GM12864 (cell line): ENCODE measurements at regions not wholly inside any gene's neighbourhood (a gene's known extent, or its start where the extent isn't known, plus 50 kb on each side); places are given as distances from the start of the nearest gene placed in this dataset.
"Not testable (repeated sequence)": the region's sequence is repeated elsewhere in the genome, so short reads cannot be mapped to it uniquely, and the experiment has no call there.

Source experiments
- DNase-seq: peaks from one replicate; pipeline ENCODE4 v3.0.0-alpha.2; 2011; ENCODE audit warnings: low read depth
- H3K4me3 ChIP-seq: 2 replicates; pipeline ENCODE4 v1.5.1; 2011; ENCODE audit warnings: mild to moderate bottlenecking, low read depth, low read length, control low read depth
- TF ChIP-seq, protein P1 (sequence below): IDR thresholded peaks from 2 replicates; pipeline ENCODE4 v1.5.1; 2011; ENCODE audit warnings: low read depth, mild to moderate bottlenecking, moderate library complexity, low read length, control low read depth, inconsistent platforms; ENCODE audit errors: missing control alignments

DNA sequence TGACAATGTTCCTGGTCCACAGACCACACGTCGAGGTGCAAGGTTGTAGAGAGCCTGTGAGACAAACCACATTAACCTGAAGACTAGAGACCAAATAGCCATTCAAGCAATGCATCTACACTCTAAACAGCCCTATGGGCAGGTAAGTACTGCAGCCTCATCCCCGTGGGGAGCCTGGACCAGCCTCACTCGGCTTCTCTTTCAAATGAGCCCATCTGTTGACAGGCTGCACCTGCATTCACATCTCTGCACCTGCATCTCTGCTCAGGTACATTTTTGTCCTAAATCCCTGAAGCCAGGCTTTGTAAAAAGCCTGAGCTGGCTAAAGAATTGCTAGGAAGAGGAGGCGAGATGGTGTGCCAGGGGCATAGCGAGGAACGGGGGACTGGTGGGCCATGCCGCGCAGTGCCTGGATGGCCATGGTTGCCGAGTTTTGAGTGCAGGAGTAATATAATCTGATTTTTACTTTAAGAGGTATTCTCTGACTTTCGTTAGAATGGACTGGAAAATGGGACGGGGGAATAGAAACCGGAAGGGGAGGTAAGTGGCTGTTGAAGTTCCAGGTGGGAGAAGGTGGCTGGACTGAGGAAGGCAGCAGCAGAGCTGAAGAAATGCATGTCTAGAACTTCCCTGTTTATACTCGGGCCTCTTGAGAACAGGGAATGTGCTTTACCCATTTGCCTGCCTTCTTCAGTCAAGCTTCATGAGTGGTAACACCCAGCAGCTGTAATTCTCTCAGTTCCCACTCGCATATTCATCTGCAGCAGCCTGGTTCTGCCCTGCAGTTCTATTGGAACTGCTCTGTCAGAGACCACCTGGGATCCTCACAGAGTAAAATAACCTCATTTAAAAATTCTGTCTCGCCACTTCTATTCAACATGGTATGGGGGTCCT, 226.4 kb downstream of the OPA1 start:
- no peak overlapping the region for H3K4me3 ChIP-seq
- DNase-seq: no peak
- TF ChIP-seq, protein P1, sequence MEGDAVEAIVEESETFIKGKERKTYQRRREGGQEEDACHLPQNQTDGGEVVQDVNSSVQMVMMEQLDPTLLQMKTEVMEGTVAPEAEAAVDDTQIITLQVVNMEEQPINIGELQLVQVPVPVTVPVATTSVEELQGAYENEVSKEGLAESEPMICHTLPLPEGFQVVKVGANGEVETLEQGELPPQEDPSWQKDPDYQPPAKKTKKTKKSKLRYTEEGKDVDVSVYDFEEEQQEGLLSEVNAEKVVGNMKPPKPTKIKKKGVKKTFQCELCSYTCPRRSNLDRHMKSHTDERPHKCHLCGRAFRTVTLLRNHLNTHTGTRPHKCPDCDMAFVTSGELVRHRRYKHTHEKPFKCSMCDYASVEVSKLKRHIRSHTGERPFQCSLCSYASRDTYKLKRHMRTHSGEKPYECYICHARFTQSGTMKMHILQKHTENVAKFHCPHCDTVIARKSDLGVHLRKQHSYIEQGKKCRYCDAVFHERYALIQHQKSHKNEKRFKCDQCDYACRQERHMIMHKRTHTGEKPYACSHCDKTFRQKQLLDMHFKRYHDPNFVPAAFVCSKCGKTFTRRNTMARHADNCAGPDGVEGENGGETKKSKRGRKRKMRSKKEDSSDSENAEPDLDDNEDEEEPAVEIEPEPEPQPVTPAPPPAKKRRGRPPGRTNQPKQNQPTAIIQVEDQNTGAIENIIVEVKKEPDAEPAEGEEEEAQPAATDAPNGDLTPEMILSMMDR: no peak

DNA sequence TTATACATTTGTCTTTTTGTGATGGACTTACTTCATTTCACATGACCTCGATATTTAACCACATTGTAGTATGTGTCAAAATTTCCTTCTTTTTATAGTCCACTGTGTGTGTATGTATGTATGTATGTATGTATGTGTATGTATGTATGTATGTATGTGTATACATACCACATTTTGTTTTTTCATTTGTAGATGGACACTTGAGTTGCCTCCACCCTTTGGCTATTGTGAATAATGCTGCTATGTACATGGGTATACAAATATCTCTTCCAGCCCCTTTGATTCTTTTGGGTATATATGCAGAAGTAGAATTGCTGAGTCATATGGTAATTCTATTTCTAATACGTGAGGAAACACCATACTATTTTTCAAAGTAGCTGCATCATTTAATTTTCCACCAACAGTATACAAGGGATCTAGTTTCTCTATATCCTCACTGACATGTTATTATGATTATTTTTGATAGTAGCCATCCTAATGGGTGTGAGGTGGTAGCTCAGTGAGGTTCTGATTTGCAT, 228.2 kb downstream of the OPA1 start:
- DNase-seq: no peak
- TF ChIP-seq, protein P1: no peak
- no peak overlapping the region for H3K4me3 ChIP-seq

DNA sequence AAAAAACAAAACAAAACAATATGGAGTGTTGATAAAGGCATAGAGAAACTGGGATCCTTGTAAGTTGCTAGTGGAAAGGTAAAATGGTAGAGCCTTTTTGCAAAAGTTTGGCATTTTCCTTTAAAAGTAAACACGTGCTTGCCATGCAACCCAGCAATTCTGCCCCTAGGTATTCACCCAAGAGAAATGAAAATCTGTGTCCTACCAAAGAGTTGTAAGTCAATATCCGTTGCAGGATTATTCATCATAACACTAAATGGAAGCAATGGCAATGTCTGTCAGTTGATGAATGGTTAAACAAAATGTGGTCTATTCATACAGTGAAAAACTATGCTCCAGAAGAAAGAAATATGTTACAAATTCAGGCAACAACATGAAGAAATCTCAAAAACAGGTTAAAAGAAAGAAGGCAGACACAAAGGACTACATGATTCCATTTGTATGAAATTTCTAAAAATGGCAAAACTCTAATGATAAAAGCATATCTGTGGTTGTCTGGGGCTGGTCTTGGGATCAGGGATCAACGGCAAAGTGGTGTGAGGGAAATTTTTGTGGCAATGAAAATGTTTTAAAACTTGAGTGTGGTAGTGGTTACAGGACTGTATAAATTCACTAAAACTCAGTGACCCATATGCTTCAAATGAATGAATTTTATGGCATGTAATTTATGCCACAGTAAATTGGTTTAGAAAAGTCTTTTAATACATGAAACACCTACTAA, 229.6 kb downstream of the OPA1 start:
- DNase-seq: no peak
- TF ChIP-seq, protein P1: no peak
- no peak overlapping the region for H3K4me3 ChIP-seq

DNA sequence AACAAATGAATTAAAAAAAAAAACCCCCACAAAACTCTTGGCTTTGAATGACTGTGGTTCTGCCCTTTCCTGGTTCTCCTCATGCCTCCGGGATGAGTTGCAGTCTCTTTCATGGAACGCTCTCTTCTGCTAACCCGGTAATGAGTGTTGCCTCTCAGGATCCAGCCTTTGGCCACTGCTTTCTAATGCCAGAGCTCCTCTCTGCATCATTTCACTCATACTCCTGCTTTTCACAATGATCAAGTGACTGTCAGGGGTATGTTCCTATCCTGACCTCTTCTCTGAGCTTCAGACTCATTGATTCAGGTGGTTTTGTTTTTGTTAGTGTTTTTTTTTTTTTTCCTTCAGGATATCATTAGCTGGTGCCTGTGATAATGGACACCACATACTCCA, 230.2 kb downstream of the OPA1 start:
- not testable (repeated sequence) for H3K4me3 ChIP-seq, DNase-seq

DNA sequence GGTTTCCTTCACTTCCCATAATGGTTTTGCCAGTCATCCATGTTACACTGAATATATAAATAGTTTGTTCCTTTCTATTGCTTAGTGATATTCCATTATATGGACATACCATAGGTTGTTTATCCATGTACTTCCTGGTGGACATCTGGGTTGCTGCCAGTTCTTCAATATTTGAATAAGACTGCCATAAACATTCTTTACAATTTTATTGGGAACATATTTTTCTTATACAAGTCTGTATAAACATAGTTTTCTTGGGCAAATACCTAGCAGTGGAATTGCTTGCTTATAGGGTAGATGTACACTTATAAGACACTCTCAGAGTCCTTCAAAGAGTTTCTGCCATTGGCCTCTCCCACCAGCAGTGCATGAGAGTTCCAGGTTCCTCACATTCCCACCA, 231.4 kb downstream of the OPA1 start:
- H3K4me3 ChIP-seq: no peak overlapping the region
- TF ChIP-seq, protein P1: no peak
- no peak for DNase-seq

DNA sequence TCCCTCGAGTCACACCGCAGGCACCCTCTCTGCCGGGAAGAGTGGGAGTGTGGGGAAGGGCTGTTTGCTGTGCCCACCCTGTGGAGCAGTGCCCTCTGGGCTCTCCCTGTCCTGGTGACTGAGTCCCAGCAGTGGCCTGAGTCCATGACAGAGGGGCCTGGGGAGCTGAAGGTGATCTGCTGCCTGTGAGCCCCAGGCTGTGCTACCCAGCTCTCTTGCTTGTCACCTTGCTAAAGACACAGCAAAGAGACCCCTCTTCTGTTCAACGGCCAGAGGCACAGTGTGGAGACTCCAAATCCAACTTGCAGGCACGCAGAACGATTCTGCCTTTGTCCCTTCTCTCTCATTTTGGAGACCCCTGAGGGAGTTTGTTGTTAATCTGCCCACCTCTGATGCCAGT, 232.6 kb downstream of the OPA1 start:
- DNase-seq: no peak
- no peak overlapping the region for H3K4me3 ChIP-seq
- TF ChIP-seq, protein P1: no peak

DNA sequence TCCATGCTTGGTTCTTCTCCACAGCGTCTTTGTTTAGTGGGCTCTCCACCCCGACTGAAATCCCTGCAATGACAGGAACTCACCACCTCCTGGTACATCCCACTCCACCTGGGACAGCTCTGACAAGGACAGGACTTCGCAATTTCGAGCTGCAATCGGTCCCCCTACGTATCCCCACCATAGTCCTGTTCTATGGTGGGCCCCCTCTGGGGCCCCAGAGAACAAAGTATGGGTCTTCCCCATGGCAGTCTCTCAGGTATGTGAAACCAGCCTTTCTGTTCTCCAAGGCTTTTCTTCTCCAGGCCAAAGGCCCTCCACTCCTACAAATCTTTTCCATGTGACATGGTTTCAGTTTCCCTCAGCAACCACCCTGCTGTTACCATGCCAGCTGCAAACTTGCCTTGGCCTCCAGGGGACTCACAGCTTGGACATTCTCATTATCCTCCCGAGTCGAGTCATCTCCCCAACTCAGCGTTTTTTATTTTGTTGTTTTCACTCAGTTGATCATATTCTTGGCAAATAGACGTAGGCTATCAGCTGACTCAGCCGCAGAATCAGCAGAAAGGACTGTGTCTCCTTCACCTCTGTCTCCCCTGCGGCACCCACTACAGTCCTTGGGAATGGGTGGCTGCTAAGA, 233.3 kb downstream of the OPA1 start:
- H3K4me3 ChIP-seq: no peak overlapping the region
- DNase-seq: no peak
- TF ChIP-seq, protein P1: no peak
